ENCODE measurements at regions not wholly inside any gene's neighbourhood (a gene's known extent, or its start where the extent isn't known, plus 50 kb on each side); places are given as distances from the start of the nearest gene placed in this dataset.
A peak's percentile ranks its signal among the peaks of the same experiment; 100 is the strongest.
"Not testable (repeated sequence)": the region's sequence is repeated elsewhere in the genome, so short reads cannot be mapped to it uniquely, and the experiment has no call there.

DNA sequence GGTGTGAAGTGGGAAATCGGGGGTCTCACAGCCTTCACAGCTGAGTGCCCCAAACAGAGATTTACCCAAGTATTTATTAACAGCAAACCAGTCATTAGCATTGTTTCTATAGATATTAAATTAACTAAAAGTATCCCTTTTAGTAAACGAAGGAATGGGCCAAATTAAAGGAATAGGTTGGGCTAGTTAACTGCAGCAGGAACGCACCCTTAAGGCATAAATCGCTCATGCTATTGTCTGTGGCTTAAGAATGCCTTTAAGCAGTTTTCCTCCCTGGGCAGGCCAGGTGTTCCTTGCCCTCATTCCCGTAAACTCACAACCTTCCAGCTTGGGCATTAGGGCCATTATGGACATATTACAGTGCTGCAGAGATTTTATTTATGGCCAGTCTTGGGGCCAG, 167.5 kb upstream of the PIK3R1 start:
- not testable (repeated sequence) for H3K27me3 ChIP-seq (ENCODE audit: control insufficient read depth in 1 of 2, insufficient read depth in 1 of 2, low read length in 2 of 2); H3K27ac ChIP-seq (ENCODE audit: low read length, poor library complexity, severe bottlenecking); H3K79me1 ChIP-seq (replicated peaks; ENCODE audit: low read length, poor library complexity, severe bottlenecking); H2BK120ac ChIP-seq (ENCODE audit: low read depth, low read length); H3K36me3 ChIP-seq (ENCODE audit: control insufficient read depth in 1 of 2, insufficient read depth in 2 of 2, low read depth in 1 of 2, low read length in 2 of 2); H2BK15ac ChIP-seq (ENCODE audit: low read depth, poor library complexity, severe bottlenecking); H3K14ac ChIP-seq (ENCODE audit: low read length in 2 of 2); H3K23ac ChIP-seq (ENCODE audit: low read length in 2 of 2); H4K8ac ChIP-seq (ENCODE audit: low read length); H3K4me3 ChIP-seq (ENCODE audit: insufficient read depth in 1 of 2, low read depth in 1 of 2, low read length in 2 of 2); H3K18ac ChIP-seq (ENCODE audit: low read depth in 1 of 2, low read length in 2 of 2); H4K91ac ChIP-seq (ENCODE audit: low read length); H2AFZ ChIP-seq (ENCODE audit: low read depth, low read length); H3K4me2 ChIP-seq (ENCODE audit: low read length, poor library complexity, severe bottlenecking); H3K9me3 ChIP-seq (ENCODE audit: control insufficient read depth, low read length); H2BK12ac ChIP-seq (ENCODE audit: low read length in 2 of 2); DNase-seq; H3K4me1 ChIP-seq (ENCODE audit: control insufficient read depth, insufficient read depth, low read depth, low read length); H2BK5ac ChIP-seq (ENCODE audit: low read depth, low read length, poor library complexity, severe bottlenecking); H3K4ac ChIP-seq (ENCODE audit: low read depth in 1 of 2, low read length in 2 of 2); H2AK5ac ChIP-seq (ENCODE audit: low read length, severe bottlenecking); H3K9ac ChIP-seq (ENCODE audit: low read length)
- WGBS: 94% methylated on average over 3 of the region's 5 CpGs

- Histone ChIP-seq H3K9me3 (ENCODE audit: control insufficient read depth, low read length) (no peaks in the 10 kb centered on the region), H3K4me1 (ENCODE audit: control insufficient read depth, insufficient read depth, low read depth, low read length) (peaks cover 2% of the 10 kb centered on the region), H3K27me3 (ENCODE audit: control insufficient read depth in 1 of 2, insufficient read depth in 1 of 2, low read length in 2 of 2) (no peaks in the 10 kb centered on the region), H2AFZ (ENCODE audit: low read depth, low read length) (no peak overlapping the region), H3K9ac (ENCODE audit: low read length) (peak overlapping the region; percentile 60), H2BK120ac (ENCODE audit: low read depth, low read length) (no peak overlapping the region), H3K14ac (ENCODE audit: low read length in 2 of 2) (no peak overlapping the region), H2BK12ac (ENCODE audit: low read length in 2 of 2) (no peak overlapping the region), H3K36me3 (ENCODE audit: control insufficient read depth in 1 of 2, insufficient read depth in 2 of 2, low read depth in 1 of 2, low read length in 2 of 2) (no peaks in the 10 kb centered on the region), H3K27ac (ENCODE audit: low read length, poor library complexity, severe bottlenecking) (no peak overlapping the region), H3K4ac (ENCODE audit: low read depth in 1 of 2, low read length in 2 of 2) (no peak overlapping the region), H2AK5ac (ENCODE audit: low read length, severe bottlenecking) (no peak overlapping the region), H2BK15ac (ENCODE audit: low read depth, poor library complexity, severe bottlenecking) (no peak overlapping the region), H4K8ac (ENCODE audit: low read length) (no peak overlapping the region), H4K91ac (ENCODE audit: low read length) (no peak overlapping the region), H3K4me3 (ENCODE audit: insufficient read depth in 1 of 2, low read depth in 1 of 2, low read length in 2 of 2) (no peak overlapping the region), H3K18ac (ENCODE audit: low read depth in 1 of 2, low read length in 2 of 2) (no peak overlapping the region), H3K4me2 (ENCODE audit: low read length, poor library complexity, severe bottlenecking) (no peak overlapping the region), H3K23ac (ENCODE audit: low read length in 2 of 2) (no peak overlapping the region), H2BK5ac (ENCODE audit: low read depth, low read length, poor library complexity, severe bottlenecking) (no peak overlapping the region), H3K79me1 (replicated peaks; ENCODE audit: low read length, poor library complexity, severe bottlenecking) (no peaks in the 10 kb centered on the region)
- DNase-seq: peak; percentile 67
- WGBS: 83% methylated on average over 1 of the region's 1 CpG
These were observed 168.5 kb upstream of the PIK3R1 start for GRCh38 chr5:68047035-68047434.

DNA sequence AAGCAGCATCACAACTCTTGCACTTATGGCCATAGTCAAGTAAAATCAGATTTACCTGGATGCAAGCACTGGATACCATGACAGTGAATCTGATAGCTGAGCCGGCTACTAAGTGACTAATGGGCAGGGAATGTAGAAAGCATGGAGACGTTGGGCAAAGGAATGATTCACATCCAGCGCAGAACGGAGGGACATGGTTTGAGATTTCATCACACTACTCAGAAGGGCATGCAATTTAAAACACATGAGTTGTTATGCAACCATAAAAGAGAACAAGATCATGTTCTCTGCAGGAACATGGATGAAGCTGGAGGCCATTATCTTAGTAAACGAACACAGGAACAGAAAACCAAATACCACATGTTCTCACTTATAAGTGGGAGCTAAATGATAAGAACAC, 169.1 kb upstream of the PIK3R1 start:
- H2BK15ac ChIP-seq (ENCODE audit: low read depth, poor library complexity, severe bottlenecking): no peak overlapping the region
- peak overlapping the region in 1 of 2 experiments; percentile 30 for H3K4ac ChIP-seq (ENCODE audit: low read depth in 1 of 2, low read length in 2 of 2)
- no peaks in the 10 kb centered on the region for H3K79me1 ChIP-seq (replicated peaks; ENCODE audit: low read length, poor library complexity, severe bottlenecking)
- H3K4me2 ChIP-seq (ENCODE audit: low read length, poor library complexity, severe bottlenecking): no peak overlapping the region
- peak; percentile 98 for DNase-seq
- no peaks in the 10 kb centered on the region for H3K36me3 ChIP-seq (ENCODE audit: control insufficient read depth in 1 of 2, insufficient read depth in 2 of 2, low read depth in 1 of 2, low read length in 2 of 2)
- H2BK12ac ChIP-seq (ENCODE audit: low read length in 2 of 2): no peak overlapping the region
- H3K27ac ChIP-seq (ENCODE audit: low read length, poor library complexity, severe bottlenecking): peak overlapping the region; percentile 74
- 0% methylated on average over 3 of the region's 5 CpGs for WGBS
- H3K18ac ChIP-seq (ENCODE audit: low read depth in 1 of 2, low read length in 2 of 2): peak overlapping the region in 1 of 2 experiments; percentile 32
- H3K4me3 ChIP-seq (ENCODE audit: insufficient read depth in 1 of 2, low read depth in 1 of 2, low read length in 2 of 2): no peak overlapping the region
- no peaks in the 10 kb centered on the region for H3K27me3 ChIP-seq (ENCODE audit: control insufficient read depth in 1 of 2, insufficient read depth in 1 of 2, low read length in 2 of 2)
- no peaks in the 10 kb centered on the region for H3K9me3 ChIP-seq (ENCODE audit: control insufficient read depth, low read length)
- no peak overlapping the region for H3K14ac ChIP-seq (ENCODE audit: low read length in 2 of 2)
- H3K4me1 ChIP-seq (ENCODE audit: control insufficient read depth, insufficient read depth, low read depth, low read length): peaks cover 2% of the 10 kb centered on the region
- no peak overlapping the region for H4K8ac ChIP-seq (ENCODE audit: low read length)
- H2AFZ ChIP-seq (ENCODE audit: low read depth, low read length): no peak overlapping the region
- no peak overlapping the region for H3K23ac ChIP-seq (ENCODE audit: low read length in 2 of 2)
- H3K9ac ChIP-seq (ENCODE audit: low read length): peak overlapping the region; percentile 60
- H2BK5ac ChIP-seq (ENCODE audit: low read depth, low read length, poor library complexity, severe bottlenecking): no peak overlapping the region
- H2BK120ac ChIP-seq (ENCODE audit: low read depth, low read length): no peak overlapping the region
- no peak overlapping the region for H2AK5ac ChIP-seq (ENCODE audit: low read length, severe bottlenecking)
- H4K91ac ChIP-seq (ENCODE audit: low read length): no peak overlapping the region

GRCh38 chr5:68041293-68041692, 174.3 kb upstream of the PIK3R1 start:
- 89% methylated on average over 7 of the region's 8 CpGs for WGBS
- no peak overlapping the region for H2BK15ac ChIP-seq (ENCODE audit: low read depth, poor library complexity, severe bottlenecking)

More at GRCh38 chr5:68041293-68041692, 174.3 kb upstream of the PIK3R1 start:
- no peak overlapping the region for H3K4me2 ChIP-seq (ENCODE audit: low read length, poor library complexity, severe bottlenecking)
- H3K36me3 ChIP-seq (ENCODE audit: control insufficient read depth in 1 of 2, insufficient read depth in 2 of 2, low read depth in 1 of 2, low read length in 2 of 2): no peaks in the 10 kb centered on the region
- no peak overlapping the region for H2AFZ ChIP-seq (ENCODE audit: low read depth, low read length)
- no peak overlapping the region for H3K27ac ChIP-seq (ENCODE audit: low read length, poor library complexity, severe bottlenecking)
- DNase-seq: no peak
- H3K14ac ChIP-seq (ENCODE audit: low read length in 2 of 2): no peak overlapping the region
- H3K79me1 ChIP-seq (replicated peaks; ENCODE audit: low read length, poor library complexity, severe bottlenecking): no peaks in the 10 kb centered on the region
- H2BK5ac ChIP-seq (ENCODE audit: low read depth, low read length, poor library complexity, severe bottlenecking): no peak overlapping the region
- no peak overlapping the region for H2AK5ac ChIP-seq (ENCODE audit: low read length, severe bottlenecking)
- no peak overlapping the region for H4K91ac ChIP-seq (ENCODE audit: low read length)
- H3K23ac ChIP-seq (ENCODE audit: low read length in 2 of 2): no peak overlapping the region
- peak overlapping the region in 1 of 2 experiments; percentile 59 for H3K18ac ChIP-seq (ENCODE audit: low read depth in 1 of 2, low read length in 2 of 2)
- H3K9me3 ChIP-seq (ENCODE audit: control insufficient read depth, low read length): no peaks in the 10 kb centered on the region
- no peak overlapping the region for H3K9ac ChIP-seq (ENCODE audit: low read length)
- no peak overlapping the region for H3K4ac ChIP-seq (ENCODE audit: low read depth in 1 of 2, low read length in 2 of 2)
- peak overlapping the region in 1 of 2 experiments; percentile 71 for H2BK12ac ChIP-seq (ENCODE audit: low read length in 2 of 2)
- no peak overlapping the region for H3K4me3 ChIP-seq (ENCODE audit: insufficient read depth in 1 of 2, low read depth in 1 of 2, low read length in 2 of 2)
- no peaks in the 10 kb centered on the region for H3K27me3 ChIP-seq (ENCODE audit: control insufficient read depth in 1 of 2, insufficient read depth in 1 of 2, low read length in 2 of 2)
- no peak overlapping the region for H2BK120ac ChIP-seq (ENCODE audit: low read depth, low read length)
- H3K4me1 ChIP-seq (ENCODE audit: control insufficient read depth, insufficient read depth, low read depth, low read length): peaks cover 2% of the 10 kb centered on the region
- H4K8ac ChIP-seq (ENCODE audit: low read length): no peak overlapping the region
